ENCODE measurements at regions not wholly inside any gene's neighbourhood (a gene's known extent, or its start where the extent isn't known, plus 50 kb on each side); places are given as distances from the start of the nearest gene placed in this dataset.

DNA sequence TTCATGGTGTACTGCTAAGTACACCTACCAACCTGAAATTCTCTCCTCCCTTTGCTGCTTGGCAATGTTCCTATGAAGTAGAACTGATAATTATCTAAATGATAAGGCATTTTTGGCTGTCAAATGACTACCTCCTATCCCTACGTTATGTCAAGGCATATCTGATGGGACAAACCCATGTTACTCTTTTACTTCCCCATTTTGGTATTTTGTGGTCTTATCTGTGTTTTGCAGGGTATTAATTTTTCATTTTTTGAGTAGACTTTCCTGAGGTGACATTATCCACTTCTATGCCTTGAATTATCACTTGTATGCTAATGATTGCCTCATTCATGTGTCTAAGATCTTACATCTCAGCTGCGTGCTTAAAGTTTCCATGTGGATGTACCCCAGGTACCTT, 499.6 kb upstream of the B3GALT2 start:
- TF ChIP-seq, protein P1, sequence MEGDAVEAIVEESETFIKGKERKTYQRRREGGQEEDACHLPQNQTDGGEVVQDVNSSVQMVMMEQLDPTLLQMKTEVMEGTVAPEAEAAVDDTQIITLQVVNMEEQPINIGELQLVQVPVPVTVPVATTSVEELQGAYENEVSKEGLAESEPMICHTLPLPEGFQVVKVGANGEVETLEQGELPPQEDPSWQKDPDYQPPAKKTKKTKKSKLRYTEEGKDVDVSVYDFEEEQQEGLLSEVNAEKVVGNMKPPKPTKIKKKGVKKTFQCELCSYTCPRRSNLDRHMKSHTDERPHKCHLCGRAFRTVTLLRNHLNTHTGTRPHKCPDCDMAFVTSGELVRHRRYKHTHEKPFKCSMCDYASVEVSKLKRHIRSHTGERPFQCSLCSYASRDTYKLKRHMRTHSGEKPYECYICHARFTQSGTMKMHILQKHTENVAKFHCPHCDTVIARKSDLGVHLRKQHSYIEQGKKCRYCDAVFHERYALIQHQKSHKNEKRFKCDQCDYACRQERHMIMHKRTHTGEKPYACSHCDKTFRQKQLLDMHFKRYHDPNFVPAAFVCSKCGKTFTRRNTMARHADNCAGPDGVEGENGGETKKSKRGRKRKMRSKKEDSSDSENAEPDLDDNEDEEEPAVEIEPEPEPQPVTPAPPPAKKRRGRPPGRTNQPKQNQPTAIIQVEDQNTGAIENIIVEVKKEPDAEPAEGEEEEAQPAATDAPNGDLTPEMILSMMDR (IDR thresholded peaks at IDR 0.05; ENCODE audit: extremely low read depth in 1 of 2, insufficient read depth in 1 of 2, low read depth in 1 of 2, low read length in 2 of 2), result no peak
- TF ChIP-seq POLR2A (IDR thresholded peaks at IDR 0.05; ENCODE audit: low read depth, low read length) (no peak), EZH2 (IDR thresholded peaks at IDR 0.05; ENCODE audit: borderline replicate concordance, low read depth, low read length, severe bottlenecking) (no peak), FOS (IDR thresholded peaks at IDR 0.05; ENCODE audit: borderline replicate concordance, insufficient read depth, low read length) (no peak), POLR2AphosphoS5 (IDR thresholded peaks at IDR 0.05; ENCODE audit: insufficient read depth, low read depth, low read length) (no peak)
